ENCODE measurements at regions not wholly inside any gene's neighbourhood (a gene's known extent, or its start where the extent isn't known, plus 50 kb on each side); places are given as distances from the start of the nearest gene placed in this dataset.

DNA sequence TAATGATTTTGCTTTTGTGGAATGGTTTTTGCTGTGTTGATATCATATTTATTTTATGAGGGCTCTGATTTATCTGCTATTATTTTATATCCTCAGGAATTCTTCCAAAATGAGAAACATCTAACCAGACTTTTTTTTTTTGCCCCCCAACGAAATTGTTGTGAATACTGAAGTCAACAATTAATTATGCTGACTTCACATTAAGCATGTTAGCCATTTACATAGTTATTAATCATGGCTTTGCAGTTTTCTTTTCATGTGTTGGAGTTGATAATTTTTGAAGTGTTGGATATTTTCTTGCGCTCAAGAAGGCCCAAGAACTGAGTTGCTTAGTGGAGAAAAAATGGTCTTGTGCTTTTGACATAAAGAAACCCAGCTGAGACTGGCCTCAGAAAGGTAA lies 246.6 kb upstream of the CRY1 start:
- TF ChIP-seq ZBTB8A (tag by site-specific recombination; IDR thresholded peaks at IDR 0.05) (no peak), ZNF555 (tag by site-specific recombination; conservative IDR thresholded peaks at IDR 0.05) (no peak), ZNF610 (tag by site-specific recombination; IDR thresholded peaks at IDR 0.05; ENCODE audit: borderline replicate concordance) (no peak), ZNF777 (tag by site-specific recombination; IDR thresholded peaks at IDR 0.05; ENCODE audit: borderline replicate concordance) (no peak), ZNF654 (tag by site-specific recombination; IDR thresholded peaks at IDR 0.05; ENCODE audit: low read depth) (no peak), ZNF24 (tag by site-specific recombination; IDR thresholded peaks at IDR 0.05) (no peak)
- TF ChIP-seq, protein P1, sequence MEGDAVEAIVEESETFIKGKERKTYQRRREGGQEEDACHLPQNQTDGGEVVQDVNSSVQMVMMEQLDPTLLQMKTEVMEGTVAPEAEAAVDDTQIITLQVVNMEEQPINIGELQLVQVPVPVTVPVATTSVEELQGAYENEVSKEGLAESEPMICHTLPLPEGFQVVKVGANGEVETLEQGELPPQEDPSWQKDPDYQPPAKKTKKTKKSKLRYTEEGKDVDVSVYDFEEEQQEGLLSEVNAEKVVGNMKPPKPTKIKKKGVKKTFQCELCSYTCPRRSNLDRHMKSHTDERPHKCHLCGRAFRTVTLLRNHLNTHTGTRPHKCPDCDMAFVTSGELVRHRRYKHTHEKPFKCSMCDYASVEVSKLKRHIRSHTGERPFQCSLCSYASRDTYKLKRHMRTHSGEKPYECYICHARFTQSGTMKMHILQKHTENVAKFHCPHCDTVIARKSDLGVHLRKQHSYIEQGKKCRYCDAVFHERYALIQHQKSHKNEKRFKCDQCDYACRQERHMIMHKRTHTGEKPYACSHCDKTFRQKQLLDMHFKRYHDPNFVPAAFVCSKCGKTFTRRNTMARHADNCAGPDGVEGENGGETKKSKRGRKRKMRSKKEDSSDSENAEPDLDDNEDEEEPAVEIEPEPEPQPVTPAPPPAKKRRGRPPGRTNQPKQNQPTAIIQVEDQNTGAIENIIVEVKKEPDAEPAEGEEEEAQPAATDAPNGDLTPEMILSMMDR (tag by site-specific recombination; IDR thresholded peaks at IDR 0.05) = no peak
- TF ChIP-seq, protein P2, sequence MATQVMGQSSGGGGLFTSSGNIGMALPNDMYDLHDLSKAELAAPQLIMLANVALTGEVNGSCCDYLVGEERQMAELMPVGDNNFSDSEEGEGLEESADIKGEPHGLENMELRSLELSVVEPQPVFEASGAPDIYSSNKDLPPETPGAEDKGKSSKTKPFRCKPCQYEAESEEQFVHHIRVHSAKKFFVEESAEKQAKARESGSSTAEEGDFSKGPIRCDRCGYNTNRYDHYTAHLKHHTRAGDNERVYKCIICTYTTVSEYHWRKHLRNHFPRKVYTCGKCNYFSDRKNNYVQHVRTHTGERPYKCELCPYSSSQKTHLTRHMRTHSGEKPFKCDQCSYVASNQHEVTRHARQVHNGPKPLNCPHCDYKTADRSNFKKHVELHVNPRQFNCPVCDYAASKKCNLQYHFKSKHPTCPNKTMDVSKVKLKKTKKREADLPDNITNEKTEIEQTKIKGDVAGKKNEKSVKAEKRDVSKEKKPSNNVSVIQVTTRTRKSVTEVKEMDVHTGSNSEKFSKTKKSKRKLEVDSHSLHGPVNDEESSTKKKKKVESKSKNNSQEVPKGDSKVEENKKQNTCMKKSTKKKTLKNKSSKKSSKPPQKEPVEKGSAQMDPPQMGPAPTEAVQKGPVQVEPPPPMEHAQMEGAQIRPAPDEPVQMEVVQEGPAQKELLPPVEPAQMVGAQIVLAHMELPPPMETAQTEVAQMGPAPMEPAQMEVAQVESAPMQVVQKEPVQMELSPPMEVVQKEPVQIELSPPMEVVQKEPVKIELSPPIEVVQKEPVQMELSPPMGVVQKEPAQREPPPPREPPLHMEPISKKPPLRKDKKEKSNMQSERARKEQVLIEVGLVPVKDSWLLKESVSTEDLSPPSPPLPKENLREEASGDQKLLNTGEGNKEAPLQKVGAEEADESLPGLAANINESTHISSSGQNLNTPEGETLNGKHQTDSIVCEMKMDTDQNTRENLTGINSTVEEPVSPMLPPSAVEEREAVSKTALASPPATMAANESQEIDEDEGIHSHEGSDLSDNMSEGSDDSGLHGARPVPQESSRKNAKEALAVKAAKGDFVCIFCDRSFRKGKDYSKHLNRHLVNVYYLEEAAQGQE (tag by site-specific recombination; IDR thresholded peaks at IDR 0.05) = no peak
- TF ChIP-seq, protein P3, sequence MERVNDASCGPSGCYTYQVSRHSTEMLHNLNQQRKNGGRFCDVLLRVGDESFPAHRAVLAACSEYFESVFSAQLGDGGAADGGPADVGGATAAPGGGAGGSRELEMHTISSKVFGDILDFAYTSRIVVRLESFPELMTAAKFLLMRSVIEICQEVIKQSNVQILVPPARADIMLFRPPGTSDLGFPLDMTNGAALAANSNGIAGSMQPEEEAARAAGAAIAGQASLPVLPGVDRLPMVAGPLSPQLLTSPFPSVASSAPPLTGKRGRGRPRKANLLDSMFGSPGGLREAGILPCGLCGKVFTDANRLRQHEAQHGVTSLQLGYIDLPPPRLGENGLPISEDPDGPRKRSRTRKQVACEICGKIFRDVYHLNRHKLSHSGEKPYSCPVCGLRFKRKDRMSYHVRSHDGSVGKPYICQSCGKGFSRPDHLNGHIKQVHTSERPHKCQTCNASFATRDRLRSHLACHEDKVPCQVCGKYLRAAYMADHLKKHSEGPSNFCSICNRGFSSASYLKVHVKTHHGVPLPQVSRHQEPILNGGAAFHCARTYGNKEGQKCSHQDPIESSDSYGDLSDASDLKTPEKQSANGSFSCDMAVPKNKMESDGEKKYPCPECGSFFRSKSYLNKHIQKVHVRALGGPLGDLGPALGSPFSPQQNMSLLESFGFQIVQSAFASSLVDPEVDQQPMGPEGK (tag by site-specific recombination; IDR thresholded peaks at IDR 0.05) = no peak
- TF ChIP-seq, protein P4, sequence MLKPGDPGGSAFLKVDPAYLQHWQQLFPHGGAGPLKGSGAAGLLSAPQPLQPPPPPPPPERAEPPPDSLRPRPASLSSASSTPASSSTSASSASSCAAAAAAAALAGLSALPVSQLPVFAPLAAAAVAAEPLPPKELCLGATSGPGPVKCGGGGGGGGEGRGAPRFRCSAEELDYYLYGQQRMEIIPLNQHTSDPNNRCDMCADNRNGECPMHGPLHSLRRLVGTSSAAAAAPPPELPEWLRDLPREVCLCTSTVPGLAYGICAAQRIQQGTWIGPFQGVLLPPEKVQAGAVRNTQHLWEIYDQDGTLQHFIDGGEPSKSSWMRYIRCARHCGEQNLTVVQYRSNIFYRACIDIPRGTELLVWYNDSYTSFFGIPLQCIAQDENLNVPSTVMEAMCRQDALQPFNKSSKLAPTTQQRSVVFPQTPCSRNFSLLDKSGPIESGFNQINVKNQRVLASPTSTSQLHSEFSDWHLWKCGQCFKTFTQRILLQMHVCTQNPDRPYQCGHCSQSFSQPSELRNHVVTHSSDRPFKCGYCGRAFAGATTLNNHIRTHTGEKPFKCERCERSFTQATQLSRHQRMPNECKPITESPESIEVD (tag by site-specific recombination; IDR thresholded peaks at IDR 0.05) = no peak
- TF ChIP-seq, protein P5, sequence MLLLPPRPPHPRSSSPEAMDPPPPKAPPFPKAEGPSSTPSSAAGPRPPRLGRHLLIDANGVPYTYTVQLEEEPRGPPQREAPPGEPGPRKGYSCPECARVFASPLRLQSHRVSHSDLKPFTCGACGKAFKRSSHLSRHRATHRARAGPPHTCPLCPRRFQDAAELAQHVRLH (tag by site-specific recombination; IDR thresholded peaks at IDR 0.05) = no peak
